GM19395 (cell line): ENCODE measurements at regions not wholly inside any gene's neighbourhood (a gene's known extent, or its start where the extent isn't known, plus 50 kb on each side); places are given as distances from the start of the nearest gene placed in this dataset.
A peak's percentile ranks its signal among the peaks of the same experiment; 100 is the strongest.
"Not testable (repeated sequence)": the region's sequence is repeated elsewhere in the genome, so short reads cannot be mapped to it uniquely, and the experiment has no call there.

Source experiments
- ATAC-seq: cut with Tn5 transposase; IDR thresholded peaks from one replicate; pipeline ENCODE4 v1.9.1; 2021; ENCODE audit warnings: mild to moderate bottlenecking, moderate library complexity; ENCODE audit not compliant: unreplicated experiment

GRCh38 chr20:19024296-19025035 is 188.0 kb upstream of the SLC24A3 start:
- no peak for ATAC-seq

DNA sequence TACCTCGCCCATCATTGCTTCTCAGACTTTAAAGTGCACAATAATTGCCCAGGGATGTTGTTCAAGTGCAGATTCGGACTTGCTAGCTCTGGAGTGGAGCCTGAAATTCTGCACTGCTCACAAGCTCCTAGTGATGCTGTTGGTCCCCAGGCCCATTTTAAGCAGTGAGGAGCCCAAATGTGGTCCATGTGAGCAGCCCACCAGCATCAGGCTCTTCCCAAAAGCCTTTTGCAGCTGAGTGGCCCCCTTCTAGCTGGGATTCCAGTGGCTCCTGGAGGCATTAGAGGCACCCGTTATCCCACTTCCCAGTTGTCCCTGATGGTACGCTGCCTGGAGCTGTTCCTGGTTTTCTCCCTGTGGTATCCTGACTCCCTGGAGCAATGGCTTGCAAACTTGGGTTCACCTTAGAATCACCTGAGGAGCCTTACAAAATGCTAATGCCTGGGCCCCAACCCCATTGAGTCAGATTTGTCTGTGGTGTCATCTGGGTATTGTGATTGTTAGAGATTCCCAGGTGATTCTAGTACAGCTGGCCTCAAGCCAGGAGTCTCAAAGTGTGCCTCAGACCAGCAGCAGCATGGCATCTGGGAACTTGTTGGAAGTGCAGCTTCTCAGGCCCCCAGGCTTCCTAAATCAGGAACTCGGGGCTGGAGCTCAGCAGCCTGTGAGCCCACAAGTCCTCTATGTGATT is 186.9 kb upstream of the SLC24A3 start:
- no peak for ATAC-seq

DNA sequence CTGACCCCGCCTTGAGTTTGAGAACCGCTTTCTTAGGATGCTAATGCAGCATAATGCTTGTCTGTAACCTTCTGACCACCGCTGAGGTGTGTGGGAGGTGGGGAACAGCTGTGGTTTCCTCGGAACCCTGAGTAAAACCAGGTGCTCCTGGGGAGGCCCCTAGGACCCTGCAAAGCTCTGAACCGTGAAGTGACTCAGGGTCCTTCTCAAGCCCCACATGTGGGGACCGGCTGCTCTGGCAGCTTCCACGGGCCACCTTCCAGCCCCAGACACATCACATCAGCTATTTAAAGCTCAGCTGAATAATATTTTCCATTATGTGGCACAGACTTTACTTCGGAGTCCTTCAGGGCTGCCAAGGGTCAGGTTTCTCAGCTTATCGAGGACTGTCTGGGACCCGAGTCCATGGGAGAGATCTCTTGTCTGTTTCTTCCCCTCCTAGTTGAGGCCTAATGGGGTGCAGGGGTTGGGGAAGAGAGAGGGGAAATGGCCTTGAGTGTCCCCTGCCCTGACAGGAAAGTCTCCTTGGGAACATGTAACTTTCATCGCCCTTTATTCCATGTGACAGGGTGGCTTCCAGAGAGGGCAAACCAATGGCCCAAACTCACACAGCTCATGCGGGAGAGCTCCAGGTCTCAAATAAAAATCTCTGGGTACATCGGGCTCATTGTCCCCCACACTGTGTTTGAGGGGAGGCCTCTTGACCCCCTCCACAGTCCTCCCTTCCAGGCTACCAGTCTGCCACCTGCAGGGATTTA is 186.1 kb upstream of the SLC24A3 start:
- ATAC-seq = peak; percentile 69

- no peak for ATAC-seq
Measured at GRCh38 chr20:19026901-19027644, 185.4 kb upstream of the SLC24A3 start.

DNA sequence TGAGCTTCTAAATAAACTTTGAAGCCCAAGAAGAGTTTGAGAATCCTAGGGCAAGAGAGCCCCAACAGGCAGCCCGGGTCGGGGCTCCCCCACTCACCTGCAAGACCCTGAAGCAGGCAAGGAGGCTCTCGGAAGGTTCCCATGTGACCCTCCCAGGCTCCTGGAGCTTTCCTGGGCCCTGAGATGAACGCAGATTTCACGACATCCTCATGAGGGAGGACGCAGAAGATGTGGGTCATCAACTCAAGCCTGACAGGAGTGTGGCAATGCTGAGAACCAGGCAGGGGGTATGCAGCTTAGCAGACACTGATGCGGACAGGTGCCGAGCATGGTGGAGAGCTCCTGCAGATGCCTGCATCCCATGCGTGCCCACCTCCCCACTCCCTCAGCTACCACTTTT is 184.5 kb upstream of the SLC24A3 start:
- ATAC-seq = no peak

DNA sequence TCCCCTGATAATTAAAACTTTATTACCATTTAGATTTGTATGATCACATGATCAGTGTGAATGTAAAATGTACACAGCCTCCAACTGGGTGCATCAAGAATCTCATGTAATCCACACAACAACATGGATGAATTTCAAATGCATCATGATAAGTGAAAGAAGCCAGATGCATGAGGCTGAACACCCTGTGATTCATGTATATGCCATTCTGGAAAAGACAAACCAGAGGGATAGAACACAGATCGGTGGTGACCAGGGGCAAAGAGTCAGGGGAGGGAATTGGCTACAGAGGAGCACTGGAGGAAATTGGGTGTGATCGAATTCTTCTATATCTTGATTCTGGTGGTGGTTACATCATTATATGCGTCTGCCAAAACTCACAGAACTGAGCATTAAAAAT is 170.7 kb upstream of the SLC24A3 start:
- ATAC-seq = no peak

DNA sequence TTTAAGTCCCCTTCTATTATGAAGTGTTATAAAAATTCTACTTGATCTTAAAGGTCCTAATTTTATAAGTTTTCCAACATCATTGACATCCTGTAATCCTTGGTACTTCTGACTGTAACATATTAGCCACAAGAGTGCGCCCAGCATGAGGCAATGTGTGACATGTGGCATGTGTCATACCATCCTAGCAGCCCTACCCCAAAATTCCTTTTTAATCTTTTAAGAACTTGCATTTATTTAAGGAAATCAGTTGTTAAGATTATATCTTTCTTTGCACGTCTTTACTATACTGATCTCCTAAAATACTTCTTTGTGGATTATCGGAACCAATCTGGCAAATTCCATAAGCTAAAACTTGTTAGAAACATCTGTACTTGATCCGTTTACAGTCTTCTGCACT is 167.1 kb upstream of the SLC24A3 start:
- no peak for ATAC-seq

GRCh38 chr20:19047040-19047950 is 165.1 kb upstream of the SLC24A3 start:
- ATAC-seq = no peak

- no peak for ATAC-seq
Measured at GRCh38 chr20:19047951-19048296, 164.5 kb upstream of the SLC24A3 start.

GRCh38 chr20:19048995-19049501 is 163.4 kb upstream of the SLC24A3 start:
- no peak for ATAC-seq

GRCh38 chr20:19049514-19049913 is 162.9 kb upstream of the SLC24A3 start:
- no peak for ATAC-seq

DNA sequence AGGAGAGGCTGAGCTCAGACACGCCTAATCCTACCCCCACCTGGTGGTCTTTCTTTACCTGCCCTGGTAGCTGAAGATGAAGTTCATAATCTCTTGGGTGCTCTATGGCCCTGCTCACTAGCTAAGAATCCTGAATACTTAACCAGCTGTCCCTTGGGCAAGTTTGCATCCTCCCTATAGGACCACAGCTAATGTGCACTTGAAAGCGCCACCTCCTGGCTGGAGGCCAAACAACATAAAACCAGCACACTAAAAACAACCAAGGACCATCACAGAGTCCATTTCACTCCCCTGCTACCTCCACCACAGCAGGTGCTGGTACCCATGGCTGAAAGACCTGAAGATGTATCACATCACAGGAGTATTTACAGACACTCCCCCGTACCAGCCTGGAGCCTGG is 155.5 kb upstream of the SLC24A3 start:
- no peak for ATAC-seq

- ATAC-seq = not testable (repeated sequence)
Measured at GRCh38 chr20:19064788-19065187, 147.7 kb upstream of the SLC24A3 start.

GRCh38 chr20:19067986-19068385 is 144.5 kb upstream of the SLC24A3 start:
- ATAC-seq = no peak

DNA sequence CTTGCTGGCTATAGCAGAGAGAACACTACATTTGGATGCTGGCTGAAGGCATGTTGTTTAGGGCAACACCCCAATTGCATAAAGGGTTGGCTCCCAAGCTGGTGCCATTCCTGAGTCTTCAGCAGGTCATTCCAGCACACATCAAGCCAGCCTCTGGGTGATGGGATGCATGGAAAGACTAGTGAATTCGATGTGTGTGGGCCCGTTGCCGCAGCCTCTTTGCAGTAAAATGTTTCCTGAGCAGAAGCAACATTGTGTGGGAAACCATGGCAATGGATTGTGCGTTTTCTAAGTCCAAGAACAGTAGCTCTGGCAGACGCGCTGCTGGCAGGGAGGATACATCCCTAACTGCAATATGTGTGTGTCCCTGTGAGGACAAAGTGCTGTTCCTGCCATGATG is 142.4 kb upstream of the SLC24A3 start:
- no peak for ATAC-seq

- peak; percentile 37 for ATAC-seq
Measured at GRCh38 chr20:19070681-19071445, 141.6 kb upstream of the SLC24A3 start.

DNA sequence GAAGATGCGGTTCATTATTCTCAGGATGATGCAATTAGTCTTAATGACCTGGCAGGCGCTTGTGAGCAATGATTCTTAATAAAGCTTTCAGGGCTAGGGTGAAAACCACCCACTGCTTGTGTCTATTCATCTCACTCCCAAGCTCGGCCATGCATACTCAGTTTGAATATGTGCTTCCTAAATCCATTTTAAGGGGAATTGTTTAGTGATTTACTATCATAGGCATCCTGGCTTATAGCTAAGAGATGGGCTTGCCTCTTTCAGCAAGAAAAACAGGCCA is 141.1 kb upstream of the SLC24A3 start:
- peak; percentile 50 for ATAC-seq

DNA sequence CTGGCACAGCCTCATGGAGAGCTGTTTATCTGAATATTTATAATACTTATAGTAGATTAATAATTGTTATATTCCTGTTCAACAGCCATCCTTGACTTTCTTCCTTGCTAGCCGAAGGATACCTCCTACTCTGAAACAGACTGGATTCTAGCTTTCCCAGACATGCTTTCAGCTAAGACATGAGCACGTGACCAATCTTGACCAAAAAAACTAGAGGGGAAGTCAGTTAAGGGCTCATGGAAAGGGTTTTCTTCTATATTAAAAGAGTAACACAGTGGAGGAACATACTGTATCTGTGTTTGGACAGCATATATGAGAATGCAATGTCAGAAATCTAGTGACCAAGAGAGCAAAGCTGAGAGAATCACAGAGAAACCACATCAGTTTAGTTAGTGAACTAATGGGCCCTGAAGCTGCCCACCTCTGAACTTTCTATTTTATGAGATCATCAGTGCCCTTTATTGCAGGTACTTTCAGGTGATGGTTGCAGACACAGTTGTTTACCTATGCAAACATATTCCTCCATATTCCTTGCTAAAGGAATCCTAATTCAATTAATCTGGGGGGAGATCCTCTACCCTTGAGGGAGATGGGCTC is 140.4 kb upstream of the SLC24A3 start:
- no peak for ATAC-seq

- no peak for ATAC-seq
Measured at GRCh38 chr20:19072988-19073387, 139.5 kb upstream of the SLC24A3 start.
